HFF-Myc (cell line): ENCODE measurements at regions not wholly inside any gene's neighbourhood (a gene's known extent, or its start where the extent isn't known, plus 50 kb on each side); places are given as distances from the start of the nearest gene placed in this dataset.
"Not testable (repeated sequence)": the region's sequence is repeated elsewhere in the genome, so short reads cannot be mapped to it uniquely, and the experiment has no call there.

Experiments used
- DNase-seq: peaks from one replicate; pipeline ENCODE4 v3.0.0-alpha.2; 2011; ENCODE audit warnings: low read depth; ENCODE audit errors: extremely low read depth
- H3K4me3 ChIP-seq: replicated peaks from 2 replicates; pipeline ENCODE4 v1.5.1; 2011; ENCODE audit warnings: low read depth, mild to moderate bottlenecking, control low read depth, low read length
- TF ChIP-seq, protein P1 (sequence below): IDR thresholded peaks from 2 replicates; pipeline ENCODE4 v1.5.1; 2012; ENCODE audit warnings: mild to moderate bottlenecking, low read depth, low read length, control low read depth; ENCODE audit errors: missing control alignments

DNA sequence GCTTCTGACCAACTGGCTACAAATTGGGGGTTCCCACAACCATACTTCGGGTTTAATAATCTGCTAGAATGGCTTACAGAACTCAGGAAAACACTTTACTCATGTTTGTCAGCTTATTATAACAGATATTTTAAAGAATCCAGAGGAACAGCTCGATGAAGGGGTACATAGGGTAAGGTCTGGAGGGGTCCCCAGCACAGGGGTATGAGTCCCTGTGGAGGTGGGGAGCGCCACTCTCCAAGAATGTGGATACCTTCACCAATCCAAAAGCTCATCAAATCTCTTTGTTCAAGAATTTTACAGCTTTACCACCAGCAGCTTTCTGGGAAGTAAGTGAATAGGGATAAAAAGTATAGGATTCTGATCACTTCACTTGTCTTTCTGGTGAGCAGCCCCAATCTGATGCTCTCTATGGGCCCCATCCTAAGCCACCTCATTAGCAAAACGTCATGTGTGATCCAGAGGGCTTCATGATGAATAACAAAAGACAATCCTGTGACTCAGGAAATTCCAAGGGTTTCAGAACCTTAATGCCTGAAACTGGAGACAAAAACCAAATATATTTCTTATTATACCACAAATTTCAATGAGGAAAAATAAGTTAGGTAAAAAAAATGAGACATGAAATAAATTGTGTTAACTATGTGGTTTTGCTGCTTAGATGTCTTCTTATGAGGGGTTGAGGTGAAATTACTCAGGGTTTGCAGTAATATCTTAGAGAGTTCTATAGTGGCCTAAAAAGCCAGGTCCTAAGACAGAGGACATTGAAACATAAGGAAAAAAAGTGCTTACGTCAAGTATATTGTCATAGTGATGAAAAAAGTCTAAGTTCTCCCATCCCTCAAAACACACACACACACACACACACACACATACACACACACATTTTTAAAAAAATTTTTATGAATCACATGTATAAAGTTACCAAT lies 290.5 kb downstream of the ANXA1 start:
- TF ChIP-seq, protein P1, sequence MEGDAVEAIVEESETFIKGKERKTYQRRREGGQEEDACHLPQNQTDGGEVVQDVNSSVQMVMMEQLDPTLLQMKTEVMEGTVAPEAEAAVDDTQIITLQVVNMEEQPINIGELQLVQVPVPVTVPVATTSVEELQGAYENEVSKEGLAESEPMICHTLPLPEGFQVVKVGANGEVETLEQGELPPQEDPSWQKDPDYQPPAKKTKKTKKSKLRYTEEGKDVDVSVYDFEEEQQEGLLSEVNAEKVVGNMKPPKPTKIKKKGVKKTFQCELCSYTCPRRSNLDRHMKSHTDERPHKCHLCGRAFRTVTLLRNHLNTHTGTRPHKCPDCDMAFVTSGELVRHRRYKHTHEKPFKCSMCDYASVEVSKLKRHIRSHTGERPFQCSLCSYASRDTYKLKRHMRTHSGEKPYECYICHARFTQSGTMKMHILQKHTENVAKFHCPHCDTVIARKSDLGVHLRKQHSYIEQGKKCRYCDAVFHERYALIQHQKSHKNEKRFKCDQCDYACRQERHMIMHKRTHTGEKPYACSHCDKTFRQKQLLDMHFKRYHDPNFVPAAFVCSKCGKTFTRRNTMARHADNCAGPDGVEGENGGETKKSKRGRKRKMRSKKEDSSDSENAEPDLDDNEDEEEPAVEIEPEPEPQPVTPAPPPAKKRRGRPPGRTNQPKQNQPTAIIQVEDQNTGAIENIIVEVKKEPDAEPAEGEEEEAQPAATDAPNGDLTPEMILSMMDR = no peak
- DNase-seq = no peak
- no peak overlapping the region for H3K4me3 ChIP-seq

DNA sequence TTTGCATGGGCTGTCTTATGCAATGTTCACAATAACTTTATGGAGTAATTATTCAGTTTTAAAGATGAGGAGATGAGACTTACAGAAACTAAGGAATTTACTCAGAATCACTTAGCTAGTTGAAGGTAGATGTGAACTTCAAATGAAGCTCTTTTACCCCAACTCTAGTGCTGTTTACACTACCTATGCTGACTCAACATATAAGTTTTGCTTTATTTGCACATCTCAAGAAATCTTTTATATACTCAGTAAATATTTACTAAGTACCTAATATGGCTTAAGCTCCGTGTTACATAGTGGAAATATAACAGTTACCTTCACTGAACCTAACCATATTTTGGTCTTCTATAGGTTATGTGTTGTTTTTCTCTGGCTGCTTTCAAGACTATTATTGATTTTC lies 293.2 kb downstream of the ANXA1 start:
- TF ChIP-seq, protein P1 = no peak
- DNase-seq = no peak
- no peak overlapping the region for H3K4me3 ChIP-seq

DNA sequence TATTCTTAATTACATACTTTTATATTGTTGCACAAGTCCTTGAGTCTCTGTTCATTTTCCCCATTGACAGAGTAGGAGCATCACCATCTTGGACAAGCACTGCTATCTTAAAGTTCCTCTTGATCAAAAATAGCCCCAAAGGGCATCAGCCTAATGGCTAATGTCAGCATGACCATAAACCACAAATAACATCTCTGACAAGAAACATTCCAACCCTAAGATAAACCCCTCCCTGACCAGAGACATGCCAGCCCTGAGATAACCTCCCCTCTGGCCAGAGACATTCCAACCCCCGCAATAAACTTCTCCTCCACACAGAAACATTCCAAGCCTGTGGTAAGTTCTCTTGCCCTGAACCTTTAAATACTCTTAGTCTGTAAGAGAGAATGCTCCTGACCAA lies 293.7 kb downstream of the ANXA1 start:
- not testable (repeated sequence) for DNase-seq, H3K4me3 ChIP-seq

DNA sequence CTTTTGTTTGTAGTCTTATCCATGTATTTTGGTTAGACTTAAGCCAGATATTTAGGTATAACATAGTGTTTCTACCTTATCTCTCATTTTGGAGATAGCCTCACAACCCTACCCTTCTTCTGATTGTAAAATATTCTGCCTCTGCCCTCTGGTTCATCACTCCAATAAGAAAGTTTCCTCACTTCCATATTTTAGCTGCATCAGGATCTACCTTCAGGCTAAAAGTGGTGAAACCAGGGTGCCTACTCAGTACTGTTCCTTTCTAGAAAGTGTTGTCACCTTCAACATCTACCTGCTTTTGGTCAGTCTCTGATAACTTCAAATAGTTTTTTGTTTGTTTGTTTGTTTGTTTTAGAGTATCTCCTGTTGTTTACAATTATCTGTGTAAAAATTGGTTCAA lies 294.6 kb downstream of the ANXA1 start:
- DNase-seq = no peak
- TF ChIP-seq, protein P1 = no peak

DNA sequence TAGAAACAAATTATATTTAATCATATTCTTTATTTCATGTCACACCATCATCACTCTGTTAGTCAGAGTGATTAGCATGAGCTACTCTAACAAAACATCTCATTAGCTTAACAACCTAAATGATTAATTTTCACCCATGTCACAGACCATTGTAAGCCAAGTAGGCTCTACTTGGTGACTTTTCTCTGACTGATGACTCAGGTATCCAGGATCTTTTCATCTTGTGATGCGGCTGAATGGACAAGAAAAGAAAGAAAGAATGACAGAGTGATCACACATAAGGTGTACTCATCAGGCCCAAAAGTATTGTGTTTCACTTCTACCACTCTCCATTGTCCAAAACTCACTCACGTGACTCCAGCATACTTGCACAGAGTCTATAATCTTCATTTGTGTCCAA lies 299.3 kb downstream of the ANXA1 start:
- DNase-seq = no peak
- TF ChIP-seq, protein P1 = no peak

More for the DNA sequence above, 294.6 kb downstream of the ANXA1 start:
- no peak overlapping the region for H3K4me3 ChIP-seq

DNA sequence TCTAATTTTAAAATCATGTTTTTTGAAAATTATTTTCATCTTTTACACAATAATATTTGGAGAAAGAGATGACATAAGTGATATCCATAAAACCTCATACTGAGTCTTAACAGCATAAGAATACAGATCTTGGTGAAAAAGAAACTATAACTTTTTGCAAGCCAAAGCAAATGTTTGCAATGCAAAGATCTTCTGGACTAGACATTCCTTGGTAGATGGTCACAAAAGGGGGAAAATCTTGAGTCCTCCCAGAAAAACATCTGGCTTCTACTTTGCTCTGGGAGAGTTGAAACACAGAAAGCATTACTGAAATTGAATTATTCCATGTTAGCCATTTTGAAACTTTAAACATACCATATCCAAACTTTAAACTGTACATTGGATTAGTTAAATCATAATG lies 308.2 kb downstream of the ANXA1 start:
- no peak for DNase-seq
- no peak overlapping the region for H3K4me3 ChIP-seq
- TF ChIP-seq, protein P1 = no peak

More for the DNA sequence above, 299.3 kb downstream of the ANXA1 start:
- H3K4me3 ChIP-seq = no peak overlapping the region

DNA sequence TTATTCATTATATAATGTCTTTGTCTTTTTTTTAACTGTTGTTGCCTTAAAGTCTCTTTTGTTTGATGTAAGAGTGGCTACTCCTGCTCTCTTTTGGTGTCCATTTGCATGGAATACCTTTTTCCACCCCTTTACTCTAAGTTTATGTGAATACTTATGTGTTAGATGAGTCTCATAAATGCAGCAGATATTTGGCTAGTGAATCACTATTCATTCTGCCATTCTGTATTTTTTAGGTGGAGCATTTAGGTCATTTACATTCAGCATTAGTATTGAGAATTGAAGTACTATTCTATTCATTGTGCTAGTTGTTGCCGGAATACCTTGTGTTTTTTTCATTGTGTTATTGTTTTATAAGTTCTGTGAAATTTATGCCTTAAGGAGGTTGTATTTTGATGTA lies 317.1 kb downstream of the ANXA1 start:
- no peak overlapping the region for H3K4me3 ChIP-seq
- DNase-seq = no peak
- TF ChIP-seq, protein P1 = no peak
